GM12892 (cell line): ENCODE measurements at regions not wholly inside any gene's neighbourhood (a gene's known extent, or its start where the extent isn't known, plus 50 kb on each side); places are given as distances from the start of the nearest gene placed in this dataset.

Experiments used
- POLR2A ChIP-seq: IDR thresholded peaks from 2 replicates; pipeline ENCODE4 v1.6.1; 2011; ENCODE audit warnings: low read depth, low read length, control low read depth
- POLR2AphosphoS5 ChIP-seq: IDR thresholded peaks from 2 replicates; pipeline ENCODE4 v1.6.1; 2011; ENCODE audit warnings: low read depth, low read length, control low read depth

GRCh38 chr2:204362581-204362980 lies 182.7 kb upstream of the PARD3B start:
- TF ChIP-seq POLR2AphosphoS5 (no peak), POLR2A (no peak)
